PC-3 (cell line): ENCODE measurements at regions not wholly inside any gene's neighbourhood (a gene's known extent, or its start where the extent isn't known, plus 50 kb on each side); places are given as distances from the start of the nearest gene placed in this dataset.

Experiments used
- CTCF ChIP-seq: fragments of 300-600 bp; sonication (generic); conservative IDR thresholded peaks from 2 replicates; pipeline ENCODE4 v1.5.1; 2017; ENCODE audit warnings: antibody characterized with exemption, low read depth, mild to moderate bottlenecking, low read length
- EZH2 ChIP-seq: fragments of 300-600 bp; sonication (generic); IDR thresholded peaks from one replicate; pipeline ENCODE4 v1.6.1; 2017; ENCODE audit warnings: antibody characterized with exemption, mild to moderate bottlenecking, low read length; ENCODE audit not compliant: unreplicated experiment
- EZH2phosphoT487 ChIP-seq: fragments of 300-600 bp; sonication (generic); IDR thresholded peaks from 2 replicates; pipeline ENCODE4 v1.6.1; 2018; ENCODE audit warnings: mild to moderate bottlenecking, antibody characterized with exemption, low read length, borderline replicate concordance

GRCh38 chr13:63909726-63910375 lies 2494.2 kb upstream of the PCDH20 start:
- TF ChIP-seq CTCF (no peak), EZH2phosphoT487 (no peak), EZH2 (no peak)
